ENCODE measurements at regions not wholly inside any gene's neighbourhood (a gene's known extent, or its start where the extent isn't known, plus 50 kb on each side); places are given as distances from the start of the nearest gene placed in this dataset.
A peak's percentile ranks its signal among the peaks of the same experiment; 100 is the strongest.

DNA sequence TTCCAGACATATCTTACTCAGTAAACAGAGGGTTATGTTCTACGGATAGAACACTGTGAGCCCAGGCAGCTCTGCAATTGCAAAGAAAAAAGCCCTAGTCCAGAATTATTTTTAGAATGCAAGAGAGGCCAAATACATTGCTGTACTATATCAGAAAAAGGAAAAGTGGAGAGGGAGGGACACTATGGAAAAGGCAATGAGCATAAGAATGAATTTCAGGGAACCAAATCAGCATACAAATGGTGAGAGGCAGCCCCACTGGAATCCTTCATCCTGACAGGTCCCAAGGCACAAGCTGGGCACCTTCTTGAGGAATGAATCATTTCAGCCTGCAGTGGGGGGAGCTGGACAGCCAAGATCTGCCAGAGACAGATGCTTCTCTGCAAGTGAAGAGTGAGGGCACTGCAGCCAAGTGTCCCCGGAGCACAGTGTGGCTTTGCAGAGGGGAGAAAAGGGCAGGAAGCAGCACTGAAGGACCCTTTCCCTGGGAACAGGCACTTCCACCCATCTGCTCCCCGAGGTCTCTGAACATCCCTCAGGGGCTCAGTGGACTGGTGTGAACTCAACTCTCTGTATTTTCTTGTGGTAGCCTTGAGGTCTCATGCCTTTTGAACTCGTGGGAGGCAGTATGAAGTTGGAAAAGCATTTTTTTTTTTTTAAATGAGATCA lies 115.6 kb downstream of the XCL2 start:
- no peaks in the 10 kb centered on the region for H3K27me3 ChIP-seq
- H3K36me3 ChIP-seq: no peaks in the 10 kb centered on the region
- DNase-seq (no peak), ATAC-seq (ENCODE audit: low FRiP score in 2 of 2) (peak in 1 of 2 donors; percentile 46)
- no peak overlapping the region for H3K27ac ChIP-seq
- H3K4me3 ChIP-seq: no peak overlapping the region
- H3K4me1 ChIP-seq: no peaks in the 10 kb centered on the region
- no peak for TF ChIP-seq POLR2A (IDR thresholded peaks at IDR 0.05)
- no peaks in the 10 kb centered on the region for H3K9me3 ChIP-seq
- WGBS, 2 donors: 51 to 67% methylated on average over 4 of the region's 4 CpGs

DNA sequence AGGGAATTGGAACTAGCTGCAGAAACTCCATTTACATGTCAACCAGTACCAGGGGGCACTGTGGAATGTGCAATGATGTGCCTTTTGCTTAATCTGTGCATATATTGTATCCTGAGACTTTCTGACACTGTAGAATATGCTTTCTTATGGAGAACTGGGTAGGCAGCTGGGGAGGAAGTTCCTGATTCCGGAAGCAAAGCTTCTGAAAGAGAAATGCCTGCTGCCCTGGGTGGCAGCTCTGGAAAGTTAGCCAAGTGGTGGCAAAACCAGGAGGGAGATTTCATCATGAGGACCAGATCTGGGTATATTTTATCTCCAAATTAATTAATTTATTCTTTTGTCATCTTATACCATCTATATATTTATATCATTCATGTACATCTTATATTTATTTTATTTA lies 116.7 kb downstream of the XCL2 start:
- no peak overlapping the region for H3K27ac ChIP-seq
- 28 to 50% methylated on average over 1 of the region's 1 CpG for WGBS, 2 donors
- H3K27me3 ChIP-seq: no peaks in the 10 kb centered on the region
- TF ChIP-seq, protein P1, sequence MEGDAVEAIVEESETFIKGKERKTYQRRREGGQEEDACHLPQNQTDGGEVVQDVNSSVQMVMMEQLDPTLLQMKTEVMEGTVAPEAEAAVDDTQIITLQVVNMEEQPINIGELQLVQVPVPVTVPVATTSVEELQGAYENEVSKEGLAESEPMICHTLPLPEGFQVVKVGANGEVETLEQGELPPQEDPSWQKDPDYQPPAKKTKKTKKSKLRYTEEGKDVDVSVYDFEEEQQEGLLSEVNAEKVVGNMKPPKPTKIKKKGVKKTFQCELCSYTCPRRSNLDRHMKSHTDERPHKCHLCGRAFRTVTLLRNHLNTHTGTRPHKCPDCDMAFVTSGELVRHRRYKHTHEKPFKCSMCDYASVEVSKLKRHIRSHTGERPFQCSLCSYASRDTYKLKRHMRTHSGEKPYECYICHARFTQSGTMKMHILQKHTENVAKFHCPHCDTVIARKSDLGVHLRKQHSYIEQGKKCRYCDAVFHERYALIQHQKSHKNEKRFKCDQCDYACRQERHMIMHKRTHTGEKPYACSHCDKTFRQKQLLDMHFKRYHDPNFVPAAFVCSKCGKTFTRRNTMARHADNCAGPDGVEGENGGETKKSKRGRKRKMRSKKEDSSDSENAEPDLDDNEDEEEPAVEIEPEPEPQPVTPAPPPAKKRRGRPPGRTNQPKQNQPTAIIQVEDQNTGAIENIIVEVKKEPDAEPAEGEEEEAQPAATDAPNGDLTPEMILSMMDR (IDR thresholded peaks at IDR 0.05): no peak
- TF ChIP-seq POLR2A (IDR thresholded peaks at IDR 0.05) (no peak), EP300 (IDR thresholded peaks at IDR 0.05) (no peak), POLR2AphosphoS5 (IDR thresholded peaks at IDR 0.05) (no peak)
- no peaks in the 10 kb centered on the region for H3K4me1 ChIP-seq
- H3K36me3 ChIP-seq: no peaks in the 10 kb centered on the region
- H3K4me3 ChIP-seq: no peak overlapping the region
- ATAC-seq (ENCODE audit: low FRiP score in 2 of 2): no peak
- DNase-seq: no peak
- H3K9me3 ChIP-seq: no peaks in the 10 kb centered on the region

DNA sequence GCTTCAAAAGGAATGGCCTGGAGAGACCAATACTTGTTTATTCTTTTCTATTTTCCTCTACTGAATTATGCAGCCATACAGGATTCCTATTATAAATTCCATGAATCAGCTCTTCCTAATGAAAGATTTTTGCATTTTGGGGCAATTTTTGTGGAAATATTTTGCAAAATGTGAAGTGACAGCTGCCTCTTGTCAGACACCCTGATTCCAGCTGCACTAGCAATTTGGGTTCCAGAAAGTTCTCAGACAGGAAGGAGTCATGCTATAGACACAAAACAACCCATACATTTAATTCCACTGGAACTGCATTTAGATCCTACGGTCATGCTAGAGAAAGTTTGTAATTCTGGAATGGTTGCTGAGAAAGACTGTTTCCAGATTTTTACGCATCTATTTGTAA lies 119.5 kb downstream of the XCL2 start:
- Histone ChIP-seq H3K27ac (no peak overlapping the region), H3K9me3 (no peaks in the 10 kb centered on the region), H3K27me3 (no peaks in the 10 kb centered on the region), H3K36me3 (no peaks in the 10 kb centered on the region), H3K4me1 (no peaks in the 10 kb centered on the region), H3K4me3 (no peak overlapping the region)
- no peak for TF ChIP-seq EP300 (IDR thresholded peaks at IDR 0.05)
- TF ChIP-seq, protein P1 (IDR thresholded peaks at IDR 0.05): no peak
- TF ChIP-seq POLR2A (IDR thresholded peaks at IDR 0.05): no peak
- no peak for TF ChIP-seq POLR2AphosphoS5 (IDR thresholded peaks at IDR 0.05)
- WGBS, 2 donors: 88 to 92% methylated on average over 2 of the region's 2 CpGs
- ATAC-seq (ENCODE audit: low FRiP score in 2 of 2) (no peak), DNase-seq (no peak)

DNA sequence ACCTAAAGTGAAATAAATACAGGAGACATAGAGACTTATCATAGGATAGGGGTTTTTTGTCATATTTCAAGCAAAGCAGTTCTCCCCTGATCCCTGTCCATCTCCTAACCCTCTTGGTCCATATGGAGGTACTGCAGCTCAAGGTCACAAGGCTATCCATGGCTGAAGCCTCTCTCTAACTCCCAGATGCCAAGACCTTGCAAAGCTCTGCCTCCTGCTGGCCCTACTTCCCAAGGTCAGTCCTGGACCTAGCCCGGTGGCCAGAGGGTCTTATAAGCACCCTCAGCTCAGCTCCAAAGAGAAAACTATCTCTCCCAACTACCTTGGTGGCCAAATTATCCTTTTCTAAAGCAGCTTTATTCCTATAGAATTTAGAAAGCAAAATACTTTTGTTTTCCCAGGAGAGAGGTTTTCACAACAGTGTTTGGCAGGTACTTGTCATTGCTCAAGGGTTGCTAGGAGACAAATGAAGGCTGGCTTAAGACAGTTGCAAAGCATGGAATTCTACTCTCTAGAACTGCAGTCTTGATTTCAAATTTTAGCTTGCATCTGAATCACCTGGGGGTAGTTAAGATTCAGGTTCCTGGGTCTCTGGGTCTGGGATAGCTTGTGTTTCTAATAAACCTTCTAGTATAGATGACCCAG lies 121.5 kb downstream of the XCL2 start:
- Histone ChIP-seq H3K4me1 (no peaks in the 10 kb centered on the region), H3K27ac (peak overlapping the region in 1 of 4 donors; percentile 47), H3K36me3 (no peaks in the 10 kb centered on the region), H3K4me3 (no peak overlapping the region), H3K9me3 (no peaks in the 10 kb centered on the region), H3K27me3 (no peaks in the 10 kb centered on the region)
- TF ChIP-seq POLR2A (IDR thresholded peaks at IDR 0.05) (no peak), POLR2AphosphoS5 (IDR thresholded peaks at IDR 0.05) (no peak), EP300 (IDR thresholded peaks at IDR 0.05) (no peak)
- TF ChIP-seq, protein P1 (IDR thresholded peaks at IDR 0.05): no peak
- 74% methylated on average over 1 of the region's 1 CpG; no CpG with 5 or more reads in 1 of the 2 donors for WGBS, 2 donors
- ATAC-seq (ENCODE audit: low FRiP score in 2 of 2) (no peak), DNase-seq (no peak)

DNA sequence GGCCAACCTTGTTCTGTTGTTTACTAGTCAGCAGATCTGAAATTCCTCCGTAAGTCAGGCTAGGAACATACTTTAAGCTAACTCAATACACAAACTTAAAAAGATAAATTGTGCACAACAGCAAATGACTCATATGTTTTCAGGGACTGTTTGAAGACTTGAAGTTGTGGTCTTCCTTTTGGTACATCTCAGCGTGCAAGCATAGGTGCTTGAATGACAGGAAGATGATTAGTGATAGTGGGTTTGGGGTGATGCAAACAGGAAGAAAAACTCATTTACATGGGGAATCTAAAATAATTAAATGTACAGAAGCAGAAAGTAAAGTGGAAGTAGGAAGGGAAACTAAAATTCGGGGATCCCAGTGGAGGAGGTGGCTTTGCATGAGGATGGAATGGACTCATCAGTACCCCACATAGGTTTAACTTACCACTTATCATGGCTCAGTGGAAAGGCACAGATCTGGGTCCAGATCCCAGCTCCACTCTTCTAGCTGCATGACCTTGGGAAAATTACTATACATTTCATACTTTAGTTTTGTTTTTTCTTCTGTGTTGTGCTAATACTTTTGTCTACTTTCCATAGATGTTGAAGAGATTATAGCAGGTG lies 122.3 kb downstream of the XCL2 start:
- no peaks in the 10 kb centered on the region for H3K9me3 ChIP-seq
- no peaks in the 10 kb centered on the region for H3K27me3 ChIP-seq
- no peaks in the 10 kb centered on the region for H3K36me3 ChIP-seq
- TF ChIP-seq EP300 (IDR thresholded peaks at IDR 0.05) (no peak), POLR2A (IDR thresholded peaks at IDR 0.05) (no peak), POLR2AphosphoS5 (IDR thresholded peaks at IDR 0.05) (no peak)
- TF ChIP-seq, protein P1 (IDR thresholded peaks at IDR 0.05): no peak
- peak overlapping the region in 2 of 4 donors; percentile 47 to 52 for H3K27ac ChIP-seq
- no peak for ATAC-seq (ENCODE audit: low FRiP score in 2 of 2)
- DNase-seq: no peak
- 57 to 64% methylated on average over 3 of the region's 3 CpGs for WGBS, 2 donors
- no peaks in the 10 kb centered on the region for H3K4me1 ChIP-seq
- no peak overlapping the region for H3K4me3 ChIP-seq

Measured in upper lobe of left lung (tissue), 6 donors.